Progenitor cell of endocrine pancreas (in vitro differentiated cells): ENCODE measurements at regions not wholly inside any gene's neighbourhood (a gene's known extent, or its start where the extent isn't known, plus 50 kb on each side); places are given as distances from the start of the nearest gene placed in this dataset.

ENCODE experiments used
- DNase-seq: peaks from one replicate; pipeline ENCODE4 v3.0.0; 2021; ENCODE audit warnings: low spot score; ENCODE audit not compliant: unreplicated experiment
- H3K27ac Mint-ChIP-seq: 2 replicates; pipeline ENCODE4 v1.8.0; 2021; ENCODE audit warnings: mild to moderate bottlenecking, moderate library complexity, mixed read lengths
- H3K27me3 Mint-ChIP-seq: 2 replicates; pipeline ENCODE4 v1.8.0; 2021; ENCODE audit warnings: mixed read lengths
- H3K36me3 Mint-ChIP-seq: 2 replicates; pipeline ENCODE4 v1.8.0; 2022; ENCODE audit warnings: mixed read lengths; ENCODE audit not compliant: insufficient read depth
- H3K4me1 Mint-ChIP-seq: 2 replicates; pipeline ENCODE4 v1.8.0; 2021; ENCODE audit warnings: low read depth, mixed read lengths
- H3K4me3 Mint-ChIP-seq: 2 replicates; pipeline ENCODE4 v1.8.0; 2021; ENCODE audit warnings: low read depth, mild to moderate bottlenecking, moderate library complexity, mixed read lengths
- H3K9me3 Mint-ChIP-seq: 2 replicates; pipeline ENCODE4 v1.8.0; 2021; ENCODE audit warnings: low read depth, mixed read lengths
- CTCF ChIP-seq: fragments of 200-600 bp; sonication (generic); IDR thresholded peaks from one replicate; pipeline ENCODE4 v1.5.0; 2021; ENCODE audit warnings: antibody characterized with exemption, mild to moderate bottlenecking; ENCODE audit not compliant: unreplicated experiment

GRCh38 chr6:121668259-121668658 is 232.8 kb downstream of the GJA1 start:
- H3K36me3 Mint-ChIP-seq: no peaks in the 10 kb centered on the region
- H3K27ac Mint-ChIP-seq: no peak overlapping the region
- H3K27me3 Mint-ChIP-seq: peaks cover 3% of the 10 kb centered on the region
- no peak for TF ChIP-seq CTCF
- no peak overlapping the region for H3K4me3 Mint-ChIP-seq
- peaks cover 4% of the 10 kb centered on the region for H3K9me3 Mint-ChIP-seq
- no peaks in the 10 kb centered on the region for H3K4me1 Mint-ChIP-seq
- DNase-seq: no peak

- Mint-ChIP-seq H3K36me3 (no peaks in the 10 kb centered on the region), H3K27me3 (no peaks in the 10 kb centered on the region), H3K4me3 (no peak overlapping the region), H3K9me3 (no peaks in the 10 kb centered on the region), H3K4me1 (no peaks in the 10 kb centered on the region), H3K27ac (no peak overlapping the region)
- no peak for DNase-seq
- no peak for TF ChIP-seq CTCF
These were observed 235.1 kb downstream of the GJA1 start for GRCh38 chr6:121670511-121670910.

- Mint-ChIP-seq H3K36me3 (no peaks in the 10 kb centered on the region), H3K4me3 (no peak overlapping the region), H3K4me1 (no peaks in the 10 kb centered on the region), H3K27ac (no peak overlapping the region), H3K9me3 (peaks cover 3% of the 10 kb centered on the region), H3K27me3 (no peaks in the 10 kb centered on the region)
- DNase-seq: no peak
- no peak for TF ChIP-seq CTCF
These were observed 242.1 kb downstream of the GJA1 start for GRCh38 chr6:121677571-121677970.

- no peak overlapping the region for H3K4me3 Mint-ChIP-seq
- DNase-seq: no peak
- no peak for TF ChIP-seq CTCF
- no peaks in the 10 kb centered on the region for H3K4me1 Mint-ChIP-seq
- H3K27me3 Mint-ChIP-seq: no peaks in the 10 kb centered on the region
- H3K27ac Mint-ChIP-seq: no peak overlapping the region
- no peaks in the 10 kb centered on the region for H3K36me3 Mint-ChIP-seq
- peaks cover 6% of the 10 kb centered on the region for H3K9me3 Mint-ChIP-seq
These were observed 242.8 kb downstream of the GJA1 start for GRCh38 chr6:121678245-121678644.

- H3K4me3 Mint-ChIP-seq: no peak overlapping the region
- no peak for TF ChIP-seq CTCF
- peaks cover 10% of the 10 kb centered on the region for H3K9me3 Mint-ChIP-seq
- no peak for DNase-seq
- H3K27ac Mint-ChIP-seq: no peak overlapping the region
- no peaks in the 10 kb centered on the region for H3K27me3 Mint-ChIP-seq
- no peaks in the 10 kb centered on the region for H3K4me1 Mint-ChIP-seq
- no peaks in the 10 kb centered on the region for H3K36me3 Mint-ChIP-seq
These were observed 244.6 kb downstream of the GJA1 start for GRCh38 chr6:121680058-121680457.
